B cell (primary cell): ENCODE measurements at regions not wholly inside any gene's neighbourhood (a gene's known extent, or its start where the extent isn't known, plus 50 kb on each side); places are given as distances from the start of the nearest gene placed in this dataset.

Source experiments
- ATAC-seq: fragments of 200-7000 bp; cut with Tn5 transposase; one replicate; pipeline ENCODE4 v1.10.0; 2021; ENCODE audit warnings: low read depth, mild to moderate bottlenecking, moderate number of reproducible peaks, moderate library complexity
- CTCF ChIA-PET: fragments of 350-600 bp; sonication (Branson Sonifier 250); formaldehyde crosslinking; loops from one replicate; lab custom pipeline; 2021; ENCODE audit warnings: antibody characterized with exemption, inconsistent platforms; lab: Charles Lee
- POLR2A ChIA-PET: fragments of 350-600 bp; sonication (Branson Sonifier 250); formaldehyde crosslinking; loops from one replicate; lab custom pipeline; 2021; ENCODE audit warnings: antibody characterized with exemption; lab: Charles Lee
- DNase-seq: peaks from one replicate; pipeline ENCODE4 v3.0.0; 2013
- H2AFZ ChIP-seq: 2 replicates; pipeline ENCODE4 v1.6.1; 2012; ENCODE audit warnings: mild to moderate bottlenecking, low read depth, low read length; ENCODE audit not compliant: insufficient read depth, poor library complexity, severe bottlenecking
- H3K27ac ChIP-seq, 2 donors: 1 replicate in 1 of 2; 2 replicates in 1 of 2; pipeline ENCODE4 v1.5.1; 2012 to 2013; ENCODE audit warnings: low read length in 2 of 2, mild to moderate bottlenecking in 2 of 2, moderate library complexity in 1 of 2
- H3K27me3 ChIP-seq, 4 experiments: fragments of 200-600 bp in 1 of 4; sonication (generic) in 1 of 4; replicated peaks in 1 of 4; 1 replicate in 2 of 4; 2 replicates in 2 of 4; pipeline versions ENCODE4 v1.6.1 to v1.7.0; 2013 to 2016; ENCODE audit warnings: low read length in 3 of 4, mild to moderate bottlenecking in 2 of 4, mixed read lengths in 1 of 4, moderate library complexity in 1 of 4; ENCODE audit not compliant: insufficient read depth in 4 of 4, control insufficient read depth in 3 of 4; ENCODE audit errors: control extremely low read depth in 1 of 4
- H3K36me3 ChIP-seq, 2 experiments: replicated peaks in 1 of 2; 1 replicate in 1 of 2; 2 replicates in 1 of 2; pipeline versions ENCODE4 v1.6.1 to v1.7.1; 2013; ENCODE audit warnings: low read length in 1 of 2; ENCODE audit not compliant: insufficient read depth in 2 of 2, control insufficient read depth in 1 of 2; ENCODE audit errors: control extremely low read depth in 1 of 2, extremely low read depth in 1 of 2
- H3K4me1 ChIP-seq, 2 donors: fragments of 200-600 bp in 1 of 2; sonication (generic) in 1 of 2; 1 replicate in 1 of 2; 2 replicates in 1 of 2; pipeline versions ENCODE4 v1.5.1 to v1.6.1; 2013 to 2017; ENCODE audit warnings: low read length in 2 of 2; ENCODE audit not compliant: control insufficient read depth in 2 of 2, insufficient read depth in 2 of 2
- H3K4me2 ChIP-seq: replicated peaks from 2 replicates; pipeline ENCODE3; 2012; ENCODE audit warnings: mild to moderate bottlenecking, low read depth, low read length; ENCODE audit not compliant: poor library complexity, severe bottlenecking
- H3K4me3 ChIP-seq, 5 experiments: fragments of 200-600 bp in 1 of 5; sonication (generic) in 1 of 5; 1 replicate in 3 of 5; 2 replicates in 2 of 5; pipeline versions ENCODE4 v1.5.1 to v1.7.0; 2011 to 2016; ENCODE audit warnings: low read length in 4 of 5, mild to moderate bottlenecking in 4 of 5, low read depth in 2 of 5, control low read depth in 1 of 5, moderate library complexity in 1 of 5; ENCODE audit not compliant: insufficient read depth in 1 of 5; ENCODE audit errors: control extremely low read depth in 1 of 5, extremely low read depth in 1 of 5
- H3K79me2 ChIP-seq: fragments of 200-600 bp; sonication (generic); one replicate; pipeline ENCODE4 v1.6.0; 2016; ENCODE audit warnings: low read length; ENCODE audit not compliant: control insufficient read depth, insufficient read depth
- H3K9ac ChIP-seq: fragments of 200-600 bp; sonication (generic); 2 replicates; pipeline ENCODE4 v1.6.1; 2017; ENCODE audit warnings: mild to moderate bottlenecking, low read length, moderate library complexity
- H3K9me3 ChIP-seq, 3 donors: one replicate each; pipeline versions ENCODE4 v1.6.1 to v1.7.1; 2013; ENCODE audit warnings: low read length in 2 of 3; ENCODE audit not compliant: control insufficient read depth in 2 of 3, insufficient read depth in 1 of 3; ENCODE audit errors: control extremely low read depth in 1 of 3
- H4K20me1 ChIP-seq: 2 replicates; pipeline ENCODE4 v1.6.0; 2012; ENCODE audit warnings: mild to moderate bottlenecking, low read length; ENCODE audit not compliant: insufficient read depth, control insufficient read depth, poor library complexity, severe bottlenecking
- H3K27ac Mint-ChIP-seq: one replicate; pipeline ENCODE4 v1.8.0; 2021; ENCODE audit warnings: mixed read lengths
- H3K27me3 Mint-ChIP-seq: one replicate; pipeline ENCODE4 v1.8.0; 2021; ENCODE audit warnings: mixed read lengths
- H3K4me1 Mint-ChIP-seq: one replicate; pipeline ENCODE4 v1.8.0; 2021; ENCODE audit warnings: mixed read lengths
- H3K4me3 Mint-ChIP-seq: one replicate; pipeline ENCODE4 v1.8.0; 2021; ENCODE audit warnings: mixed read lengths
- H3K9me3 Mint-ChIP-seq: one replicate; pipeline ENCODE4 v1.8.0; 2022; ENCODE audit warnings: mixed read lengths; ENCODE audit not compliant: insufficient read depth
- CTCF ChIP-seq: fragments of 200-600 bp; IDR thresholded peaks from one replicate; pipeline ENCODE4 v1.8.0; 2022; ENCODE audit warnings: antibody characterized with exemption, mild to moderate bottlenecking
- EZH2 ChIP-seq: IDR thresholded peaks from 2 replicates; pipeline ENCODE4 v1.6.1; 2012; ENCODE audit warnings: borderline replicate concordance, low read depth, mild to moderate bottlenecking, moderate library complexity, low read length; ENCODE audit not compliant: insufficient read depth, poor library complexity, severe bottlenecking
- WGBS: methylation state at CpG from one replicate; pipeline ENCODE4 v1.1.5; 2013; ENCODE audit warnings: missing lambda C conversion rate; ENCODE audit not compliant: insufficient coverage; 5-methylcytosine and 5-hydroxymethylcytosine counted together
- intact Hi-C: fragments of 100-400 bp; cut with micrococcal nuclease; formaldehyde crosslinking; loops from one replicate; pipeline ENCODE4 v1.10.0; 2022

GRCh38 chr20:20959031-20959755 is 147.0 kb downstream of the LINC00237 start:
- H3K27ac ChIP-seq: no peak overlapping the region
- Mint-ChIP-seq H3K4me3 (no peak overlapping the region), H3K27me3 (peaks cover 25% of the 10 kb centered on the region), H3K4me1 (no peaks in the 10 kb centered on the region), H3K9me3 (no peaks in the 10 kb centered on the region), H3K27ac (no peak overlapping the region)
- H2AFZ ChIP-seq: no peak overlapping the region
- ATAC-seq (no peak), DNase-seq (no peak)
- TF ChIP-seq CTCF (no peak), EZH2 (no peak)
- no peaks in the 10 kb centered on the region for H3K36me3 ChIP-seq
- peaks cover 0 to 5% (median 0%) of the 10 kb centered on the region in 3 donors for H3K9me3 ChIP-seq
- H3K4me2 ChIP-seq: no peak overlapping the region
- no peaks in the 10 kb centered on the region for H4K20me1 ChIP-seq
- H3K4me1 ChIP-seq: no peaks in the 10 kb centered on the region
- intact Hi-C loops: no loop called here
- H3K27me3 ChIP-seq: peaks cover 0 to 7% (median 0%) of the 10 kb centered on the region in 4 experiments
- no peak overlapping the region for H3K9ac ChIP-seq
- H3K79me2 ChIP-seq: no peaks in the 10 kb centered on the region
- WGBS: 100% methylated on average over 1 of the region's 5 CpGs
- no peak overlapping the region for H3K4me3 ChIP-seq
- ChIA-PET POLR2A (no interaction called here), CTCF (no interaction called here)

GRCh38 chr20:20956513-20956931 is 149.6 kb downstream of the LINC00237 start:
- H3K9me3 ChIP-seq: peaks cover 0 to 8% (median 0%) of the 10 kb centered on the region in 3 donors
- no peaks in the 10 kb centered on the region for H3K4me1 ChIP-seq
- no peak overlapping the region for H3K4me3 ChIP-seq
- ChIA-PET POLR2A (no interaction called here), CTCF (no interaction called here)
- no peaks in the 10 kb centered on the region for H3K79me2 ChIP-seq
- no peaks in the 10 kb centered on the region for H3K36me3 ChIP-seq
- no peak overlapping the region for H3K27ac ChIP-seq
- DNase-seq (no peak), ATAC-seq (no peak)
- Mint-ChIP-seq H3K4me1 (peaks cover 3% of the 10 kb centered on the region), H3K4me3 (no peak overlapping the region), H3K27me3 (peaks cover 33% of the 10 kb centered on the region), H3K27ac (no peak overlapping the region), H3K9me3 (no peaks in the 10 kb centered on the region)
- no peak overlapping the region for H3K4me2 ChIP-seq
- no peak overlapping the region for H3K9ac ChIP-seq
- H4K20me1 ChIP-seq: no peaks in the 10 kb centered on the region
- H3K27me3 ChIP-seq: peaks cover 0 to 10% (median 0%) of the 10 kb centered on the region in 4 experiments
- TF ChIP-seq EZH2 (no peak), CTCF (no peak)
- WGBS: 83% methylated on average over 10 of the region's 12 CpGs
- intact Hi-C loops: no loop called here
- no peak overlapping the region for H2AFZ ChIP-seq
